ENCODE measurements at regions not wholly inside any gene's neighbourhood (a gene's known extent, or its start where the extent isn't known, plus 50 kb on each side); places are given as distances from the start of the nearest gene placed in this dataset.
A peak's percentile ranks its signal among the peaks of the same experiment; 100 is the strongest.
"Not testable (repeated sequence)": the region's sequence is repeated elsewhere in the genome, so short reads cannot be mapped to it uniquely, and the experiment has no call there.

DNA sequence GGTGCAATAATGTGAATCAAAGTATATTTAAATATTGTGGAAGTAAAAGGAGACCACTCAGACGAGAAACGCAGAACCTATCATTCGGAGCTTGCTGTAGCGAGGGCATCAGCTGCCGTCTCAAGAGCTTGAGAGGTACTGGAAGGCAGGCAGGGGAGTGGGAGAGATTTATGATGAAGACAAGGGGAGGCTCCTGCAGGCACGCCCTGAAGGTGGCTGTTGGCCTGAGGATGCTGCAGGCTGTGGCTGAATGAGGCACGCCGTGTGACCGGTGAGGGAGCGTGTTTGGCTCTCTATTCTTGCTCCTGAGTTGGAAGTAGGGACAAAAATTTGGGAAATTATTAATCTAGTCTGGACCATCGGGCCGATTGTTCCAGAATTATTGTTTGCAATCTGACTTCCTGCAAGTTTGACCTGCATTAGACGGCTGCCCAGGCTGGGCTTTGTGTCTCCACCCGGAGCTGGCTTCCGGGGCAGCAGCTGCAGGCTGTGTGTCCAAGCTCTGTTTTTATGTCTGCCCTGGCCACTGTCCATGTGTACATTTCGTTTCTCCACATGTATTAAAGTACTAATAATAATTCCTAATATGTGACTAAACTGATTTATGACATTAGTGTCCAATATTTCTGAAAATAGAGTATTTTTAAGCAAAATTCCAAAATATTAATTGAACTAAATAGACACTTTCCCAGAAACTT is 91.1 kb upstream of the ANKRD10 start:
- peak; percentile 37 for DNase-seq (ENCODE audit: low read depth, low spot score)

- no peak for DNase-seq (ENCODE audit: low read depth, low spot score)
Measured at GRCh38 chr13:111005364-111005763, 90.5 kb upstream of the ANKRD10 start.

GRCh38 chr13:111004444-111004843 is 89.6 kb upstream of the ANKRD10 start:
- no peak for DNase-seq (ENCODE audit: low read depth, low spot score)

GRCh38 chr13:111001636-111002035 is 86.8 kb upstream of the ANKRD10 start:
- no peak for DNase-seq (ENCODE audit: low read depth, low spot score)

DNA sequence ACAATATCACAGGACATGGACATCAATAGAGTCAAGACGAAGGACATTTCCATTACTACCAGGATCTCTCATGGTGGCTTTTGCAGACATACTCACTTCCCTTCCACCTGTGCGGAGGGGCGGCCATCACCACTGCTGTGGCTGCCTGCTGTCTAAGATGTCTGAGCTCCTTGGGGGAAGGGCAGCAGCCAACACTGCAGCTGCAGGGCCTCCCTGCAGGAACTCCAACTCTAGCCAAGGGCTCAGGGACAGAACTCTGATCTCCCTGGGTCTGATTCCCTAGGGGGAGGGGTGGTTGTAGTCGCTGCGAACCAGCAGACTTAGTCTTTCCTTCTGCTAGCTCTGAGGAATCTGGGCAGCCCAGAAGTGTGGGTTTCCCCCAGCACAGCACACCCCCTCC is 78.9 kb upstream of the ANKRD10 start:
- DNase-seq (ENCODE audit: low read depth, low spot score): no peak

- no peak for DNase-seq (ENCODE audit: low read depth, low spot score)
Measured at GRCh38 chr13:110991991-110992508, 77.2 kb upstream of the ANKRD10 start.

- no peak for DNase-seq (ENCODE audit: low read depth, low spot score)
Measured at GRCh38 chr13:110989331-110989730, 74.5 kb upstream of the ANKRD10 start.

DNA sequence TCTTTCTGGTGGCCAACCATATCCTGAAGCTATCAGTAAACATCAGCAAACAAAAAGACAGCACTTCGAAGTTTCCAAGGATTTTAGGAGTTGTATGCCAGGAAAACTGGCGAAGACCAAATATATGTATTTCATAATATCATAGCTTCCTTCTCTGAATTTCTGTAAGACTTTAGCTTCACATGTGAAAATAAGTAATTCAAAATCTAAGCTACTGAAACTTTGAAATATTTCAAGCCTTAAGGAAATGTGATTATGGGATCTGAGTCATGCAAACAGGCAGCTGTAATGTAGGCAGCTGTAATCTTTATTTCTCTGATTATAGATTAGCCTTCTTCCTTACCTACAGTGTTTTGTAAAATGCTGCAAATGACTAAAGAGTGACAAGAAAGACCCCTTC is 70.7 kb upstream of the ANKRD10 start:
- DNase-seq (ENCODE audit: low read depth, low spot score): no peak

DNA sequence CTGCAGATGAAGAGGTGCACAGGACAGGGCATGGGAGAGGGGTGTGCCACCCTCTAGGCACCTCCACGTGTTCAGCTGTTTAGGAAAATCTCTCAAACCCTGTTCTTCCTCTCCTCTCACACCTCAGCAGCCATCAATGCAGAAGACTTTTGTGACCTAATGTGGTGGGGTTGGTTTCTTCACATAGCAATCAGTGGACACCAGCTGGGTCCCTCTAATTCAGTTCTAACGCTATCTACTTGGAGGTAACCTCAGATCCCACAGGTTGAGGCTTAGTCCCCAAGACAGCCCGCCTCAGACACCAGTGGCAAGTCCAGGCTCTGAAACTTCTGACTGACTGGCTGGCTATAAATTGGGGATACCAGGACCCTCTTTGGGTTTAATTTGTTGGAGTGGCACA is 69.9 kb upstream of the ANKRD10 start:
- no peak for DNase-seq (ENCODE audit: low read depth, low spot score)

GRCh38 chr13:110984381-110984780 is 69.5 kb upstream of the ANKRD10 start:
- DNase-seq (ENCODE audit: low read depth, low spot score): no peak

DNA sequence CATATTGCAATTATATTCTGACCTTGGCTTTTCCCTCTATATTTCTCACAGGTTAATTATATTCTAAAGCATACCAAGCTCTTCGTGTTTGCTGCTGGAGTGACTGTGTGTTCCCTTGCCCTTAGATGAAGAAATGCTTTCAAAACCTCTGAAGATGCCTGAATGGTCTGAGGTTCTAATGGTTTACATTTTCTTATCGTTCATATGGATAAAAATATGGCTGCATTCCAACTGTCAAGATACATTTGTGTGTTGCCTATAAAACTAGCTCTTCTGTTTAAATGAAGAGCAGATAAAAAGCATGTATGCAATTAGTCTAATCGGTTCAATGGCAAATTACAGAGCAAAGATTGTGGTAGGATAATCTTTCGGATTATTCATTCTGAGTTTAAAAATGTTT is 68.4 kb upstream of the ANKRD10 start:
- DNase-seq (ENCODE audit: low read depth, low spot score): no peak

- no peak for DNase-seq (ENCODE audit: low read depth, low spot score)
Measured at GRCh38 chr13:110981379-110981778, 66.5 kb upstream of the ANKRD10 start.

DNA sequence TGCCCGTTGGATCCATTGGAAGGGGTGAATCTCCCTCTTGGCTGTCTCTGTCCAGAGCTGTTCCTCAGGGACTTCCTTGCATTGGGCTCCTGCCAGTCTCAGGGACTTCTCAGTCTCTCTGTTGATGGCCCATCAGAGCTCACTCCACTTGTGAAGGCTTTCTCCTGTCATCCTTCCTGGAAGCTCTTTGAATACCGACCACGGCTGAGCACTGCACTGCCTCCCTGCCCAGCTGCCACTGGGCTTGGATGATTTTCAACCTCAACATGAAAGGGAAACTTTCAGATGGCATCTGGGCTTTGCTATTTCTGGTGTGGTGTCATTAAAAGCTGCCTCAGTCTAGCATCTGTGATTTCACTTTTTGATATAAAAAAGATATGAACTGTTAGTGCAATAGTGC is 66.1 kb upstream of the ANKRD10 start:
- DNase-seq (ENCODE audit: low read depth, low spot score): no peak

GRCh38 chr13:110979149-110979548 is 64.3 kb upstream of the ANKRD10 start:
- DNase-seq (ENCODE audit: low read depth, low spot score): not testable (repeated sequence)

- no peak for DNase-seq (ENCODE audit: low read depth, low spot score)
Measured at GRCh38 chr13:110978390-110978789, 63.5 kb upstream of the ANKRD10 start.

DNA sequence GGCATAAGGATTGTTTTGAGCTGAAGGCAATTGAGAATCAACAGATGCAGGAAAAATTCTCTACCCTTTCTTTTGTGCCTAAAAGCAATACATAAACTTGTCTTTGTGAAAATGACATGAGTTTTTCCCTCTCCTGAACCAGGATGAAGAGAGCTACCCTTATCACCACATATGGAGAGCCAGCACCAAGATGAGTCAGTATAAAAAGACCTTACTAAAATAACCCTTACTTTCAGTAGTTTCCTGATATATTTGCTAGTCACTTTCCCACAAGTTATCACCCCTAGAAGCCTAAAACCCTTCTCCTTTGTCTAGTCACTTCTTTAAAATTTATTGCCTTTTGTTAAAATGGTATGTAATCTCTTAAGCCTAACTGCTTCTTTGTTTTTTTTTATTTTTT is 61.9 kb upstream of the ANKRD10 start:
- DNase-seq (ENCODE audit: low read depth, low spot score): no peak

- DNase-seq (ENCODE audit: low read depth, low spot score): peak; percentile 20
Measured at GRCh38 chr13:110973007-110973700, 58.3 kb upstream of the ANKRD10 start.

DNA sequence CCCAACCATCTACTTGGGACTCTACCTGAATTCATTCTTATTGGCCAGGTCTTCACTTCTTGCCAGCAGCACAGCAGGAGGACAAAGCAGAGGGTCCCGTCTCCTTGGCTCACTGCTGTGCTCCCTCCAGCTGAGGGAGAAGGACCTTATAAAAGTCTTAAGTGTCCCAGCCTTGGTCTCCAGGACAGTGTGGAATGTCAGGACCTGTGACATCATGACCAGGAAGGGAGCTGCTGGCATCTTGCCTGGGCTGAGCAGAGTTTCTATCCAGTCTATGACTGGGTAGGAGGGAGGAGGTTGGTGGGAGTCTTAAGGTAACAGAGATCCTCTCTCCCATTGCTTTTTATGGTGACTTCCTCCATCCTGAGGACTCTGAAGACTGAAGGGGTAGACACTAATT is 56.6 kb upstream of the ANKRD10 start:
- no peak for DNase-seq (ENCODE audit: low read depth, low spot score)

GRCh38 chr13:110967156-110967855 is 52.4 kb upstream of the ANKRD10 start:
- DNase-seq (ENCODE audit: low read depth, low spot score): not testable (repeated sequence)

DNA sequence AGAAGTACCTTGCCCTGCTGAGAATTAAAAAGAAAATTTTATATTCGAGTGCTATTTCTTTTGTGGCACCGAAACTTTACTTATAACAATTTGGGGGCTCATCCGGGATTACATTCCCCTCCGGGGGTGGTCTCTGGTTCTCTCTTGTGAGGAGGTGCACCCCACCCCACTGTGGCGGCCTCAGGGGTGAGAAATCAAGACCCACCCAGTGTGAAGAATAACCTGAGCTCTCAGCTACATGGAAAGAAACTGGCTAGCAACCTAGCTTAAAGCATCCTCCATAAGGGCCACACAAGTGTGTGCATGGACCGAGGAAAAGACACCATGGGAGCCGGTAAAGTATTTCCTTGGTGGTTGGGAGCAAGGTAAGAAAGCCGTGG is 50.9 kb upstream of the ANKRD10 start:
- DNase-seq (ENCODE audit: low read depth, low spot score): no peak

DNA sequence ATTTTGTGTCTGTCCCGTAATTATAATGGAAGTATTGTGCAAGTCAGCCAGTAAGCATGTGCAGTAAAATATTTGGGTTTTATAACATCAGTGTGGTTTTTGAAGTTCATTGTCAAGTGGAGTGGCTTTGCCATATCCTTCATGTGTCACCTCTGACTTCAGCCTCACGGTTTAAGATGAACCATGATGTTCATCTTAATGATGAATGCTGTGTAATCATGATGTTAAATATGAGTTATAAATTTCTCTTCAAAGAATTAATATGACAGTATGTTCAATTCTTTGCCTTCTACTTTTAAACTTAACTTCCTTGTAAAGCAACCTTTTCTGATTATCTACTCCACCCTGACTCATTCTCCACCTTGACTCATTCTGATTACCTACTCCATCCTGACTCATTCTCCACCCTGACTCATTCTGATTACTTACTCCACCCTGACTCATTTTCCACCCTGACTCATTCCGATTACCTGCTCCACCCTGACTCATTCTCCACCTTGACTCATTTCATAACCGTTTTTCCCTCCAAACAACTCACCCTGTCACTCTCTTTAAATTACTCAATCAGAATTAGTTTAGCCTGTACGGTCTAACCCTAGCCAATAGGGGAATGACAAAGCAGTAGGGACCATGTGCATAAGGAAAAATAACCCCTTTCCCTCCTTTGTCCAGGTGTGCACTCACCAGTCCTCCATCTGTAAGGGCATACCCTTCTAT is 50.3 kb upstream of the ANKRD10 start:
- no peak for DNase-seq (ENCODE audit: low read depth, low spot score)

Measured in pulmonary artery endothelial cell (primary cell).